NCI-H748 treated with DMSO at 0.1 percent for 48 hours (cell line): ENCODE measurements at regions not wholly inside any gene's neighbourhood (a gene's known extent, or its start where the extent isn't known, plus 50 kb on each side); places are given as distances from the start of the nearest gene placed in this dataset.
"Not testable (repeated sequence)": the region's sequence is repeated elsewhere in the genome, so short reads cannot be mapped to it uniquely, and the experiment has no call there.

Source experiments
- DNase-seq: peaks from one replicate; lab custom pipeline; 2025; lab: John Stamatoyannopoulos, UW

DNA sequence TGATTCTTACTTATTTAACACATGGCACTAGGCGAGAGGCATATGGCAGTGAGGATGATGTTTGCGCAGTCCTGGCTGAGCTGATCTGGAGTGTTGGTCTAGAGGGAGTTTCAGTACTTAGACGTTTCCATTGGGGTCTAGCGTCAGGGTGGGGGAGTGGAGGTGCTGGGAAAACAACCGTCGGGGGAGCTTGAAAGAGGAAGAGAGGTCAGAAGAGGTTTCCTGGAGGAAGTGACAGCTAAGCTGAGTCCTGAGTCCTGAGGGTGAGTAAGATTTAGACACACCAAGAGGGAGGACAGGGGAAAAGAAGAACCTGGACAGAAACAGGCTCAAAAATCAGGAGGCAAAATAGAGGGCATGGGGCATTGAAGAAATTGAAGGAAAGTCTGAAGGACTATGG is 81.4 kb downstream of the ALOX5AP start:
- no peak for DNase-seq

DNA sequence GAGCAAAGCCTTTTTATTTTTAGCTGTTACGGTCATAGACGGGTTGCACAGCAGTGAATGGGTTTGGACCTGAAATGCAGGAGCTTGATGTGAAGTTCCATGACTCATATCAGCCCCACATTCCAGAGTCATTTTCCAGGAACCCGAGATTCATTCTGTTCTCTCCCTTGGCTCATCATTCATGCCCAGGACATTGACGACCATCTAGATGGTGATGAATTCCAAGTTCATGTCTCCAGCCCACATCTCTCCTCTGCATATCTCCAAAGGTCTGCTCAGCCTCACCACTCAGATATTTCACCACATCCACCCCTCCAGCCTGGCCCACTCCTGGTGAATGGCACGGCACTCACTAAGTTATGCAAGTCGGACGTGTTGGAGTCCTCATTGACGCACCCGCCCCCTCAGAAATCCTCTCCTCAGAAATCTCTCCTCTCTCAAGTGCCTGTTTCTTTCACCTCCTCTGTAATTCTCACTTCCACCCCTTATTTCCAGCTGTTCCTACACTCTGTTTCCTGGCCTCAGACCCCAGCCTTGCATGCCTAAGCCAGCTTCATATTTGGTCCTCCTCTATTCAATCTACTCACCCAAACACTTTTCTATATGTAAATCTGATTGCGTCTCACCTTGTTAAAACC is 83.1 kb downstream of the ALOX5AP start:
- no peak for DNase-seq

DNA sequence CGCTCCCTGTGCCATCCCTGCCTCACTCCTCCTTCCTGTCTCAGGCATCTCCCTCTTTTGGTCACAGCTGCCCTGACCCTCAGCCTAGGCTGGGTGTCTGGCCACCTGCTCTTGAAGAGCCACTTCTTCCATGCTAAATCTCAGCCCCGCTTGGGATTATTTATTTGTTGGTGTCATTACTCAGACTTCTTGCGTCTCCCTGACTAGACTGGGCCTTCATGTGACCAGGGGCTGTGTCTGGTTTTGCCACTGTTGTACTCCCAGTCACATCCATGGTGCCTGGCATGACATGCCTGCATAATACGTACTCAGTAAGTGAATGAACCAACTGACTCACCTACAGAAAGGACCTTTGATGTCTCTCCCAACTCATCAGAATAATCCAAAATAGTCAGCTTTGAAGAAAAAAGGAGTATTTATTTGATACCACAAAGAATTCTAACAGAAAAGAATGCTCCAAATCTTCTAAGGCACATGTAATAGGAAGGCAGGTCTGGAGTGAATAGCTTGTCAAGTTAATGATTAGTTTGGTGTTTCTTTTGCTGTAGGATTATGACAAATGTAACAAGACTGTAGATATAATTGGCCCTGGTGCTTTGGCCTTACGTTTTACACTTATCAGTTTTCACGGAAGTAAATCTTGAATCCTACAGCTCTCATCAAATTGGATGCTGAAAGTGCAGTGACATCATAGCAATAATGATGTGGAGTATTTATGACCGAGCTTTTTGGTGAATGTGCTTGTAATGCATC is 84.0 kb downstream of the ALOX5AP start:
- no peak for DNase-seq

DNA sequence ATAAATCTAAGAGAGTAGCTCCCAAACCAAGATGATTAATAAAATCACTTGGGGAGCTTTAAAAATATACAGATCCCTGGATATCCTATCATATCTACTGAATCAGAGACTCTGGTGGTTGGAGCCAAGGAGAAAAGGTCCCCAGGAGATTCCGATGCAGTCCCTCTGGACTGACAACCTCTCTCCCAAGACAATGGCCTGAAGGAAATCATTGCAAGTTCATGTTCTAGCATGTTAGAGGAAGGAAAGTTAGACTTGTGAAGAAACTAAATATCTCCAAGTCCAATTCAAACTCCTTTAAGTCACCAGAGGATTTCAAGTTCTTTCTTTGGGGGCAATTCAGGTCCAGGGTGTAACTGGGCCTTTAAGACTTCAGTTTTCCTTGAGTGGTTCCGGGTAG is 84.7 kb upstream of the MEDAG start:
- no peak for DNase-seq

DNA sequence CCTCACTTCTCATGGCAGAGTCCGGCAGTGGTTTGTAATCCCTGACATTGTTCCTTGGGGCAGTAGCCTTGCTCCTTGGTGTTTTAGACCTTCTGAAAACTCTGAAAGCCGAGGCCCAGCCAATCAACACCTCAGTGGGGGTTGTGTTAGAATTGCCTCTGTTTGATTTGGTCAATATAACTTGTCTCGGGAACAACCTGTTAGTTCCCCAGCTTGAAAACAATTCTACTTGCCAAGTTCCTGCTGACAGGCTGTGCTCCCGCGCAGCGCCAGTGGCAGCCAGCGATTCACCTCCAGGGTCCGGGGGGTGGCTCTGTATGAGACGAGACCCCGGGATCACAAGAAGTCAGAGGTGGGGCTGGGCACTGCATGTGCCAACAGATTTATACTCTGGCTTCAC is 81.4 kb upstream of the MEDAG start:
- no peak for DNase-seq

DNA sequence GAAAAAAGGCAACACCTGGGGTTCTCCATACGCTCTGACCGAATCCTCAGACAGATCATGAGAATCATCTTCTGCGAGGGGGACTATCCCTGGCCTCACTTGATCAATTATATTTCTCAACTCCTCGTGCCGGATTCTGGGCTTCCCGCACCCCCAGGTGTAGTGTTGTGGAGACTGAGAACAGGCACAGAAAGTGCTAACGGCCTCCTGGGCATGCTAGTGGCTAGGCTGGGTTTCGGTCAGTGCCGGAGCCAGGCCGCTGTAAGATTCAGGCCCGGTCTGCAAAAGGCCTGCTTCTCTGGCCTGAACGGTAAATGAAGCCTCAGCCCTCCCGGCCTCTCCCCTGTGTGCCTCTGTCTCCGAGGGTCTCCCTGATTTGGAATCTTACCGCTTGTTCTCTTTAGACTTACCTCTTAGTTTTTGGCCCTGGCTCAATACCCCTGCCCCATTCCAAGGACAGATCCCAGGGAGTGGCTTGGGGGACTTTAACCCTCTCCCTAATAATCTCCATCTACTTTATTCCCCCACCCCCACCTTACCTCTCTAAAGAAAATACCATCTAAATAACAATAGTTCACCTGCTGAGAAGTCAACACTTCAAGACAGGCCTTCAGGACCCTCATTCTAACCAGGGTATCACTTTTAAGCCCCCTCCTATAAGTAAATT is 79.0 kb upstream of the MEDAG start:
- no peak for DNase-seq

DNA sequence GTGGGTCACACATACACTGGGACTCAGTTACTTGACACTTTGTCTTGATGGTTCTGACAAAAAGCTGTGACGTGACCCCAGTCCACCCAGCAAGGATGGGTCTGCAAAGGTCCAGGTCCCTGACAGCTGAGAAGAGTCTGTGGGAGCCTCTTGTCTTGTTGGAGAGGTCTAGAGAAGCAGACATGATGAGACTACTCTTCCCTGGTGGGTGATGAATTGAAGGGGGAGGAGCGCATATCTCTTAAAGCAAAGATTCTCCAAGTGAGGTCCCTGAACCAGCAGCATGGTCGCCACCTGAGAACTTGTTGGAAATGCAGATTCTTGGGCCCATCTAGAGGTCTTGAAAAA is 78.5 kb upstream of the MEDAG start:
- no peak for DNase-seq

DNA sequence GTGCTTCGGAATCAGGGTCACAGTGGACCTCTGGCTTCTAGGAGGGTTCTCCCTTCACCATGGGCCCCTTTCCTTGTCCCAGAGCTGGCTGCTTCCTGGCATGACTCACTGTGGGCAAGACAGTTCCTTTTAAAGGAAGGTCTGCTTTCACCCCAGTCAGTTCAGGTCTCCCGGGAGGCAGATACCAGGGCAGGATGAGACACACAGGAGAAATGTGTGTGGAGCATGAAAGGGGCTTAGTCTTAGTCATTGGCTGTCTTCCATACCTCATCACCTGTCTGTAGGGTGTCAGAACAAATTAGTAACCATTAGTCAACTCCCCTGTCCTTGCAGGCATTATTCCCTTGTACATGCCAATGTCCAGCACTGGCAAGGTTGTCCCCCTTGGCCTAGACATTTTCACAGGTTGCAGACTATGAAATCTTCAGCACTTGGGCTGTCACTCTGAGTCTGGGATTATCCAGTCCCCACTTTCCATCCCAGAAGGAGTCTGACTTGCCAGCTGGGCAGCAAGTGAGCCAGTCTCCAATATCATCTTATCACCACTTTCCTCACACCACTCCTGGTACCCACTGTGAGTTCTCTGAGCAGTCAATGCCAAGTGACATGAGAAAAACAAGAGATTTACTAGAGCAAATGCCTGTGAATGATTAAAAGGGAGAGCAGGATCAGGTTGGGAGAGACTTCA is 76.8 kb upstream of the MEDAG start:
- no peak for DNase-seq

DNA sequence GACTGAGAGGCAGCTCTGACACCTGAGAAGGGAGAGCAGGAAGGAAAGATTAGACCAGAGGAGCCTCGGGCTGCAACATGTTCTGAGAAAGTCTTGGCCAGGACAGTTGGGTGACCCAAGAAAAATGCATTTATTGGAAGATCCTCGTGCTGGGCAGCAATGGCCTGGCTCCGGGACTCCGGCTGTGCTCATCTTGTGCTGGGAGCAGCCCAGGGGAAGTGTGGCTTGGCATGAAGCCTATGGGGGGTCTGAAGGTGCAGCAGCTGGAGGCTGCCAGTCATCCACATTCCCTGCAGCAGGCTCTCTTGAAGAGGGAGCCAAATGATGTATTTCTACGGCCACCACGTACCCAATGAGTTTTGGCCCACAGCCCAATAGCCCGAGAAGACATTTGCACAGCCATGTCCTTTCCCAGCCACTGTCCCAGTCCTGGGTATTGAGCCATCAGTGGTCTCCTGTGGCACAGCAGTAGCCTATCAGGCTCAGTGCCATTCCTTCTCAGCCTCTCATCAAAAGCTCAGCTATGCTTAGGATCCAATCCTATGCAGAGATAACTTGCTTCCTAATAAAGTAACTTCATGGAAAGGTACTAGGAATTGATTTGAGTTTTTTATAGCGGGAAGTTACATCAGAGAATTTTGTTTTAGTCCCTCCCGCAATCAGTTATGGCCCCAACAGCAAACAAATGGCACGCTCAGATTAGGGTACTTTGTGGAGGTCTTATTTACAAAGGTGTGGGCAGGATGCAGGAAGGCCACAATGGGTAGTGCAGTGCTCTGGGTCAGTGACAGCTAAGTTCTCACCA is 76.0 kb upstream of the MEDAG start:
- no peak for DNase-seq

DNA sequence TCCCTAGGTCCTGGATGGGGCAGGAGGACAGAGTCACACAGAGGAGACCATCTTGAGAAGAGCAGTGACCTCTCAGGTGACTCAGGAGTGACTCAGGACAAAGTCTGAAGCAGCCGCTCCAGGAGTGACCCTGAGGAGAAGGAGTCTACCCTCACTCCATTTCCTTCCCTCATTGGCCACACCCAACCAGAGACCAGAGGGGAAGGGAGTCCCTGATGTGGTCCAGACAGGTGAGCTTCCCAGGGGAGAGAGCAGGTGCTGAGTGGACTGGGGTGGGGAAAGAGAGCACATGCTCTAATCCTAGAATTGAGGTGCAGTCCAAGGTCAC is 75.5 kb upstream of the MEDAG start:
- no peak for DNase-seq

DNA sequence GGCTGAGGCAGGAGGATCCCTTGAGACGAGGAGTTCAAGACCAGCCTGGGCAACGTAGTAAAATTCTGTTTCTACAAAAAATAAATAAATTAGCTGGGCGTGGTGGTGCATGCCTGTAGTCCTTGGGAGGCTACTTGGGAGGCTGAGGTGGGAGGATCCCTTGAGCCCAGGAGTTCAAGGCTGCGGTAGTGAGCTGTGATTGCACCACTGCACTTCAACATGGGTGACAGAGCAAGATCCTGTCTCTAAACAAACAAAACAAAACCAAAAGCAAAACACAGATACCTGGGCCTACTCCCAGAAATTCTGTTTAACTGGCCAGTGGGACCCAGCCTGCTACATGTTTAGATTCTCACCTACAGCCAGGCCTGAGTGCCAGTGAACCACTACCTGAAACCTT is 74.6 kb upstream of the MEDAG start:
- DNase-seq, result no peak

DNA sequence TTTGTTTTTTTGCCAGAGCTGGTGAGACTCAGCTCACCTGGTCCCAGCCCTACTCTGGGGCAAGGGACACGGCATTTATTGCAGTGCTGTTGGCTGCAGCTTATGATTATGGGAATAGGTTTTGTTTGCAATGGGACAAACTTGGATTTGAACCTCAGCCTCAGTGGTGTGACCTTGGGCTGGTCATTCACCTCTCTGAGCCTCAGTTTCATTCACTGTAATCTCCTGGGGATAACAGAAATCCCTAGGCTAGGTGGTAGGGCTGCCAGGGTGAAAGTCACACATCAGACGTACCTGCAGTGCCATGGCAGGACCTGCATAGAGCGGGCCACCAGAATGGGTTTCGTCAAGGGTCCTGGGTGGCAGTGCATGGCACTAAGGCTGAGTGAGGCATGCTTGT is 73.7 kb upstream of the MEDAG start:
- DNase-seq, result no peak

DNA sequence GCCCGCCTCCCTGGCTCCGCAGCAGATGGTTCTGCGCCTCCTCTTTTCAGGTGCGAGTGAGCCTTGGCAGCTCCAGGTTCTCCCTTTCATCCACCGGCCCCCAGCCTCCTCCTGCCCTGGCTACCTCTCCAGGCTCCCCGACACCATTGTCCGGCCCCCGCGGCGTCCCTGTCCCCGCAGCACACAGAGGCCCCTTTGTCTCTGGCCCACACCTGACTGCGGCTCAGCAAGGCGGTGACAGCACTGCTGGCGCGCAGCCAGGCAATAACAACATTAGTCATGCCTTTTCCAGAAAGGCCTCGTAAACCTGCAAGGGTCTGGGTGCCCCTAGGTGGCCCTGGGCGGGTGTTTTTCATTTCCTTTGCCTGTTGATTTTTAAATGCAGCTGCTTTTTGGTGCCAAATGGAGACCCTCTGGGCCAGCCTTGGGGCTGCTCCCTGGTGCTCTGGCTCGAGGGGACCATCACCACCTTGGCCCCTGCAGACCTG is 73.2 kb upstream of the MEDAG start:
- DNase-seq, result peak; percentile 99

DNA sequence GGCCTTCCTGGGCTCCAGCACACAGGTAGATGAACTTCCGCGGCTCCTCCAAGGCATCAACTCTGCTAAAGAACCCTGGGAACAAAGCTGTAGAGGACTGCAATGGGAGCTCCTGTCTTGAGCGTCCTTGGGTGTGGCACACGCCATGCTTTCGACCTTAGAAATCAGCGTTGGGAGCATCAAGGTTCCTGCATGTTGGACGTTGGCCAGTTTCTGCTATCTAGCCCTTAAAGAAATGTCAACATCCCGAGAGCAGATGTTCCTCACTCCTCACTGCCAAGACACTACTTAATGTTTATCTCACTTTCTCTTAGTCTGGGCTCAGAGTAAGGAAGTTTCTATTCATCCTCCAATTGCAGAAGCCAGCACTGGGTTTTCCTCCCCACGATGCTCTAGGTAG is 70.6 kb upstream of the MEDAG start:
- no peak for DNase-seq

DNA sequence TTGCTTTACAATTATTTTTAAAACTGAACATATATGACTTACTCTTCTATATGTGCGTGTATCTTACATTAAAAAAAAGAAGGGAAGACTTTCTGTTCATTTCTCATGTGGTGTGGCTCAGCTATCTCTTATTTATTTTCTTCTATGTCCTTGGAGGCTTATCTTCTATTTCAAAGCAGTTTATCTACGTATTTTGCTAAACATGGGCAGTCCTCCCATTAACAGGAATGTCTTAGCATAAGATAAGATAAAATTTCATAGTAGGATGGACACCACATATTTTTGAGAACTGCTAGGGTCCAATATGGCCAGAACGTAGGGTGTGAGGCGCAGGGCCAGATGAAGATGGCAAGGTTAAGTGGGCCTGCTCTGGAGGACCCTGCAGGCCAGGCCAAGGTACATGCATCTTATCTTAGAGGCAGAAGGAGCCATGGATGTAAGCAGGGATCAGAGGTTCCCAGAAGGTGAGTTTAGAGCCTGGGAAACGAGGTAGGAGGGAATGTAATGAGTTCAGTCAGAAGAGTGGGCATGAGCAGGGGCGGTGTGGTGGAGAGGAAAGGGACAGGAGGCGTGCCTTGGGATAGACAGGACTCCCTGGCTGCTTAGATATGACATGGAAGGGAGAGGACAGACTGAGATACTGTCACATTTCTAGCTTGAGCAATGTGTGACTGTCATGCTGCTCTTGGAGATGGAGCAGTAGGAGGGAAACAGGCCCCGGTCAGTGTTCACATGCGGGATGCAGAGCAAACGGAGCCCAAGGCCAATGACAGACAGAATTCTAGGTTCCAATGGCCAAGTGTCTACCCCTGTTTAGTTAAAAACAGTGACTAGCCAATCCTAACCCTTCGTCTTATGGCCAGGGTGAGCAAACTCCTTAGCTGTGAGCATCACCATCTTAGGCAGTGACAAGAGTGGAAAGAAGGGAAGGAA is 68.6 kb upstream of the MEDAG start:
- DNase-seq, result no peak

DNA sequence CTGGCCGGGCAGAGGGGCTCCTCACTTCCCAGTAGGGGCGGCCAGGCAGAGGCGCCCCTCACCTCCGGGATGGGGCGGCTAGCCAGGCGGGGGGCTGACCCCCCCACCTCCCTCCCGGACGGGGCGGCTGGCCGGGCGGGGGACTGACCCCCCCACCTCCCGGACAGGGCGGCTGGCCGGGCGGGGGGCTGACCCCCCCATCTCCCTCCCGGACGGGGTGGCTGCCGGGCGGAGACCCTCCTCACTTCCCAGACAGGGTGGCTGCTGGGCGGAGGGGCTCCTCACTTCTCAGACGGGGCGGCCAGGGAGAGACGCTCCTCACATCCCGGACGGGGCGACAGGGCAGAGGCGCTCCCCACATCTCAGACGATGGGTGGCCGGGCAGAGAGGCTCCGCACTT is 66.4 kb upstream of the MEDAG start:
- not testable (repeated sequence) for DNase-seq

DNA sequence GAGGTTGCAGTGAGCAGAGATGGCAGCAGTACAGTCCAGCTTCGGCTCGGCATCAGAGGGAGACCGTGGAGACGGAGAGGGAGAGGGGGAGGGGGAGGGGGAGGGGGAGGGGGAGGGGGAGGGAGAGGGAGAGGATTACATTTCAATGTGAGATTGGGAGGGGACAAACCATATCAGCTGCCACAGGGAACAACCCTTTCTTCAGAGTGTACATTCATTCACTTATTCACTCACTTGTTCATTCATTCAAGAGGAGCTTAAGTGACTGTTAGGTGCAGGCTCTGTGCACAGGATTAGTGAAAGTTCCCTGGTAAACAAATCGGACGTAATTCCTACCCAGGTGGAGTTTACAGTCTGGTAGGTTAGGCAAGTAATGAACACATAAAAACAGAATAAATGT is 65.6 kb upstream of the MEDAG start:
- no peak for DNase-seq

DNA sequence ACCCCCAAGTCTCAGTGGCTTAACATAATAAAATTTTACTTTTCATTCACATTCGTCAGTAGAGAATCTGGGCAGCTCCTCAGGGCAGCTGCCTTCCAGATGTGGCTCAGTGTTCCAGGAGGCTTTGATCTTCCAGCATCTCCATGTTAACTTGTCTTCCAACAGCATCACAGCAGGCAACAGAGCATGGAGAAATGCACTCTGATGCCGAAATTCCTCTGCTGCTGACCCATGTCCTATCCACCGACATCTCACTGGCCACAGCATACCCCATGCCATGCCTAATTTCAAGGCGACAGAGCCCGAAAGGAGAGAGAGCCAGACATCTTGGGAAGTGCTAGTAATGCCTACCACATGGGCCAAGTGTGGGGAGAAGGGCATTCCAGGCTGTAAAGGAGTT is 64.9 kb upstream of the MEDAG start:
- no peak for DNase-seq

DNA sequence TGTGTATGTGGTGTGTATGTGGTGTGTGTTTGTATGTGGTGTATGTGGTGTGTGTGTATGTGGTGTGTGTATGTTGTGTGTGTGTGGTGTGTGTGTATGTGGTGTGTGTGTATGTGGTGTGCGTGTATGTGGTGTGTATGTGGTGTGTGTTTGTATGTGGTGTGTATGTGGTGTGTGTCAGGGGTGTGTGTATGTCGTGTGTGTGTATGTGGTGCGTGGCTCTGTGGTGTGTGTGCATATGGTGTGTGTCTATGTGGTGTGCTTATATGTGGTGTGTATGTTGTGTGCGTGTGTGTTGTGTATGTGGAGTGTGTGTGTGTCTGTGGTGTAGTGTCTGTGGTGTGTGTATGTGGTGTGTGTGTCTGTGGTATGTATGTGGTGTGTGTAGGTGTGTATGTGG is 62.5 kb upstream of the MEDAG start:
- no peak for DNase-seq

DNA sequence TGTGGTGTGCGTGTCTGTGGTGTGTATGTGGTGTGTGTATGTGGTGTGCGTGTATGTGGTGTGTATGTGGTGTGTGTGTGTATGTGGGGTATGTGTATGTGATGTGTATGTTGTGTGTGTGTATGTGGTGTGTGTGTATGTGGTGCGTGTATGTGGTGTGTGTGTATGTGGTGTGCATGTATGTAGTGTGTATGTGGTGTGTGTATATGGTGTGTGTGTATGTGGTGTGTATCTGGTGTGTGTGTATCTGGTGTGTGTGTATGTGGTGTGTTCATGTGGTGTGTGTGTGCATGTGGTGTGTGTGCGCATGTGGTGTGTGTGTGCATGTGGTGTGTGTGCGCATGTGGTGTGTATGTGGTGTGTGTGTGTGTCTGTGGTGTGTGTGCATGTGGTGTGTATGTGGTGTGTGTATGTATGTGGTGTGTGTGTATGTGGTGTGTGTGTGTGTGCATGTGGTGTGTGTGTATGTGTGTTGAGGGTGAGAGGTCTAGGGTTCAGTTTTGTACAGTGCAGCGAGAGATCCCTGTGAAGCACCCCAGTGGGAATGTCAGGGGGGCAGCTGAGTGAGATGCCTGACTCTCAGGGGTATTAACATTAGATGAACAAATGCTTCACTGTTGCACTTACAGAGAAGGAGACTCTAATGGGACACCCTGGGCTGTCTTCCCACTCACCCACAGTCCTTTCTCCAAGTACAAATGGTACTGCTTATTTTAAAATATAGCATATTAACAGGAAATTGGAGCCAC is 61.3 kb upstream of the MEDAG start:
- DNase-seq, result no peak
